GM23338 (cell line): ENCODE measurements at regions not wholly inside any gene's neighbourhood (a gene's known extent, or its start where the extent isn't known, plus 50 kb on each side); places are given as distances from the start of the nearest gene placed in this dataset.
"Not testable (repeated sequence)": the region's sequence is repeated elsewhere in the genome, so short reads cannot be mapped to it uniquely, and the experiment has no call there.

ENCODE experiments used
- ATAC-seq: fragments of 200-7000 bp; cut with Tn5 transposase; 3 replicates; pipeline ENCODE4 v1.9.1; 2020
- DNase-seq: peaks from one replicate; pipeline ENCODE4 v3.0.0-alpha.2; 2015; ENCODE audit warnings: low spot score
- H2AFZ ChIP-seq: fragments of 200-600 bp; sonication (generic); 2 replicates; pipeline ENCODE4 v1.8.0; 2016; ENCODE audit warnings: antibody characterized with exemption, mild to moderate bottlenecking, moderate library complexity
- H3F3A ChIP-seq: fragments of 200-600 bp; sonication (generic); replicated peaks from 2 replicates; pipeline ENCODE4 v1.8.0; 2017; ENCODE audit warnings: antibody characterized with exemption, mixed run types, low read depth
- H3K27ac ChIP-seq: fragments of 200-600 bp; sonication (generic); 2 replicates; pipeline ENCODE4 v1.6.1; 2016; ENCODE audit warnings: low read depth
- H3K27me3 ChIP-seq: fragments of 200-600 bp; sonication (generic); 2 replicates; pipeline ENCODE4 v1.8.0; 2016; ENCODE audit warnings: mild to moderate bottlenecking, mixed run types, moderate library complexity; ENCODE audit not compliant: insufficient read depth
- H3K36me3 ChIP-seq: fragments of 200-600 bp; sonication (generic); 2 replicates; pipeline ENCODE4 v1.8.0; 2016; ENCODE audit warnings: mild to moderate bottlenecking; ENCODE audit not compliant: insufficient read depth
- H3K4me1 ChIP-seq: fragments of 200-600 bp; sonication (generic); 2 replicates; pipeline ENCODE4 v1.8.0; 2016; ENCODE audit warnings: mild to moderate bottlenecking, moderate library complexity; ENCODE audit not compliant: insufficient read depth
- H3K4me2 ChIP-seq: fragments of 200-600 bp; sonication (generic); 2 replicates; pipeline ENCODE4 v1.7.1; 2017; ENCODE audit warnings: mixed run types
- H3K4me3 ChIP-seq: fragments of 200-600 bp; sonication (generic); 2 replicates; pipeline ENCODE4 v1.6.1; 2016; ENCODE audit warnings: mixed run types
- H3K79me2 ChIP-seq: fragments of 200-600 bp; sonication (generic); replicated peaks from 2 replicates; pipeline ENCODE4 v1.8.0; 2017; ENCODE audit warnings: mild to moderate bottlenecking; ENCODE audit not compliant: insufficient read depth
- H3K9me2 ChIP-seq: fragments of 200-600 bp; sonication (generic); 2 replicates; pipeline ENCODE4 v1.8.0; 2017; ENCODE audit not compliant: insufficient read depth
- H4K20me1 ChIP-seq: fragments of 200-600 bp; sonication (generic); replicated peaks from 2 replicates; pipeline ENCODE4 v1.8.0; 2017; ENCODE audit warnings: mild to moderate bottlenecking; ENCODE audit not compliant: insufficient read depth
- H3K27ac Mint-ChIP-seq: 2 replicates; pipeline ENCODE4 v1.8.0; 2020; ENCODE audit warnings: inconsistent platforms, mild to moderate bottlenecking, moderate library complexity, mixed read lengths
- H3K27me3 Mint-ChIP-seq: 3 replicates; pipeline ENCODE4 v1.8.0; 2022; ENCODE audit warnings: low read depth, mild to moderate bottlenecking, moderate library complexity, mixed read lengths, inconsistent platforms; ENCODE audit not compliant: insufficient read depth, poor library complexity
- H3K36me3 Mint-ChIP-seq: 3 replicates; pipeline ENCODE4 v1.8.0; 2021; ENCODE audit warnings: low read depth, mild to moderate bottlenecking, inconsistent platforms, moderate library complexity, mixed read lengths
- H3K4me1 Mint-ChIP-seq: 3 replicates; pipeline ENCODE4 v1.8.0; 2020; ENCODE audit warnings: mild to moderate bottlenecking, inconsistent platforms, mixed read lengths
- H3K4me3 Mint-ChIP-seq: 3 replicates; pipeline ENCODE4 v1.8.0; 2021; ENCODE audit warnings: moderate library complexity, mild to moderate bottlenecking, inconsistent platforms, mixed read lengths
- H3K9me3 Mint-ChIP-seq: 3 replicates; pipeline ENCODE4 v1.8.0; 2020; ENCODE audit warnings: moderate library complexity, mild to moderate bottlenecking, inconsistent platforms, mixed read lengths
- CREB1 ChIP-seq: fragments of 250-450 bp; sonication (Bioruptor Pico); IDR thresholded peaks from 2 replicates; pipeline ENCODE4 v1.5.0; 2020; ENCODE audit warnings: low read depth, mild to moderate bottlenecking, moderate library complexity
- STAT1 ChIP-seq: IDR thresholded peaks from one replicate; pipeline ENCODE4 v1.6.1; 2016; ENCODE audit warnings: antibody characterized with exemption; ENCODE audit not compliant: unreplicated experiment
- ZNF114 ChIP-seq: fragments of 250-450 bp; sonication (Bioruptor Pico); IDR thresholded peaks from 2 replicates; pipeline ENCODE4 v1.5.0; 2020; ENCODE audit warnings: mild to moderate bottlenecking, moderate library complexity
- ZNF331 ChIP-seq: fragments of 250-450 bp; sonication (Bioruptor Pico); IDR thresholded peaks from 2 replicates; pipeline ENCODE4 v1.5.0; 2020; ENCODE audit warnings: low read depth, mild to moderate bottlenecking, moderate library complexity

- not testable (repeated sequence) for H3K9me3 Mint-ChIP-seq, H3K27ac Mint-ChIP-seq, H3K27me3 ChIP-seq, H3F3A ChIP-seq, H3K4me1 ChIP-seq, H3K9me2 ChIP-seq, H3K4me1 Mint-ChIP-seq, H3K36me3 ChIP-seq, H3K4me3 ChIP-seq, H4K20me1 ChIP-seq, H3K4me2 ChIP-seq, H3K36me3 Mint-ChIP-seq, H3K27me3 Mint-ChIP-seq, ATAC-seq, H3K4me3 Mint-ChIP-seq, H3K79me2 ChIP-seq, H3K27ac ChIP-seq, DNase-seq, H2AFZ ChIP-seq
Measured at GRCh38 chr3:124646186-124646585, 84.1 kb upstream of the UMPS start.

- Mint-ChIP-seq H3K27ac (no peak overlapping the region), H3K36me3 (no peaks in the 10 kb centered on the region), H3K4me1 (peaks cover 3% of the 10 kb centered on the region; the same call in 1 of the 3 replicates), H3K4me3 (no peak overlapping the region), H3K27me3 (peaks cover 2% of the 10 kb centered on the region), H3K9me3 (no peaks in the 10 kb centered on the region)
- H2AFZ ChIP-seq = no peak overlapping the region
- DNase-seq (peak; percentile 10), ATAC-seq (0 out of 3 replicates have a peak, but pooled peaks have one; percentile 29)
- H3K4me1 ChIP-seq = no peaks in the 10 kb centered on the region
- H3K27ac ChIP-seq = no peak overlapping the region
- H3K9me2 ChIP-seq = peaks cover 6% of the 10 kb centered on the region; the same call in 1 of the 2 replicates
- no peak overlapping the region for H3K4me3 ChIP-seq
- TF ChIP-seq ZNF114 (CRISPR knock-in tag) = no peak
- no peaks in the 10 kb centered on the region for H3F3A ChIP-seq
- H3K79me2 ChIP-seq = no peaks in the 10 kb centered on the region
- H3K27me3 ChIP-seq = no peaks in the 10 kb centered on the region
- H3K4me2 ChIP-seq = no peak overlapping the region
- H4K20me1 ChIP-seq = no peaks in the 10 kb centered on the region
- no peaks in the 10 kb centered on the region for H3K36me3 ChIP-seq
Measured at GRCh38 chr3:124648551-124648950, 81.7 kb upstream of the UMPS start.

- no peak overlapping the region for H3K27ac Mint-ChIP-seq
- no peaks in the 10 kb centered on the region for H3K9me3 Mint-ChIP-seq
Measured at GRCh38 chr3:124650798-124651197, 79.5 kb upstream of the UMPS start.

GRCh38 chr3:124651416-124651815 lies 78.8 kb upstream of the UMPS start:
- not testable (repeated sequence) for ATAC-seq, H4K20me1 ChIP-seq, H3K4me3 Mint-ChIP-seq, H3K27ac Mint-ChIP-seq, H3K4me1 Mint-ChIP-seq, DNase-seq, H3K79me2 ChIP-seq, H3K9me2 ChIP-seq, H3K27me3 Mint-ChIP-seq, H3K27ac ChIP-seq, H3K36me3 ChIP-seq, H3K4me1 ChIP-seq, H2AFZ ChIP-seq, H3K4me2 ChIP-seq, H3K36me3 Mint-ChIP-seq, H3K27me3 ChIP-seq, H3K4me3 ChIP-seq, H3K9me3 Mint-ChIP-seq, H3F3A ChIP-seq

More at GRCh38 chr3:124650798-124651197, 79.5 kb upstream of the UMPS start:
- H3K36me3 ChIP-seq = no peaks in the 10 kb centered on the region
- no peak overlapping the region for H3K4me3 ChIP-seq
- no peaks in the 10 kb centered on the region for H3K4me1 ChIP-seq
- no peaks in the 10 kb centered on the region for H3K27me3 Mint-ChIP-seq
- no peak overlapping the region for H3K4me2 ChIP-seq
- no peak for ATAC-seq
- 0 out of 2 replicates have a peak overlapping the region, but pooled peaks have one; percentile 65 for H2AFZ ChIP-seq
- H3K27ac ChIP-seq = no peak overlapping the region
- H3K27me3 ChIP-seq = no peaks in the 10 kb centered on the region
- no peaks in the 10 kb centered on the region for H3K79me2 ChIP-seq
- H3K4me1 Mint-ChIP-seq = peaks cover 3% of the 10 kb centered on the region; the same call in 1 of the 3 replicates
- H3K4me3 Mint-ChIP-seq = no peak overlapping the region
- no peak for DNase-seq
- TF ChIP-seq STAT1 = no peak
- TF ChIP-seq ZNF331 (CRISPR knock-in tag) = no peak
- no peak for TF ChIP-seq CREB1 (CRISPR knock-in tag)
- H3K36me3 Mint-ChIP-seq = no peaks in the 10 kb centered on the region
- no peaks in the 10 kb centered on the region for H4K20me1 ChIP-seq
- no peaks in the 10 kb centered on the region for H3F3A ChIP-seq
- peaks cover 9% of the 10 kb centered on the region; the same call in 1 of the 2 replicates for H3K9me2 ChIP-seq
